22Rv1 (cell line): ENCODE measurements at regions not wholly inside any gene's neighbourhood (a gene's known extent, or its start where the extent isn't known, plus 50 kb on each side); places are given as distances from the start of the nearest gene placed in this dataset.

ENCODE experiments used
- H3K27ac ChIP-seq: fragments of 450-650 bp; 2 replicates; pipeline ENCODE4 v1.5.1; 2017
- ZFX ChIP-seq: fragments of 450-650 bp; IDR thresholded peaks from 2 replicates; pipeline ENCODE4 v1.6.1; 2017; ENCODE audit warnings: antibody characterized with exemption, borderline replicate concordance
- TF ChIP-seq, protein P1 (sequence below): fragments of 450-650 bp; IDR thresholded peaks from 2 replicates; pipeline ENCODE4 v1.5.1; 2017; ENCODE audit warnings: mild to moderate bottlenecking

GRCh38 chr1:185561629-185562028 lies 172.6 kb upstream of the HMCN1 start:
- H3K27ac ChIP-seq, result no peak overlapping the region
- TF ChIP-seq, protein P1, sequence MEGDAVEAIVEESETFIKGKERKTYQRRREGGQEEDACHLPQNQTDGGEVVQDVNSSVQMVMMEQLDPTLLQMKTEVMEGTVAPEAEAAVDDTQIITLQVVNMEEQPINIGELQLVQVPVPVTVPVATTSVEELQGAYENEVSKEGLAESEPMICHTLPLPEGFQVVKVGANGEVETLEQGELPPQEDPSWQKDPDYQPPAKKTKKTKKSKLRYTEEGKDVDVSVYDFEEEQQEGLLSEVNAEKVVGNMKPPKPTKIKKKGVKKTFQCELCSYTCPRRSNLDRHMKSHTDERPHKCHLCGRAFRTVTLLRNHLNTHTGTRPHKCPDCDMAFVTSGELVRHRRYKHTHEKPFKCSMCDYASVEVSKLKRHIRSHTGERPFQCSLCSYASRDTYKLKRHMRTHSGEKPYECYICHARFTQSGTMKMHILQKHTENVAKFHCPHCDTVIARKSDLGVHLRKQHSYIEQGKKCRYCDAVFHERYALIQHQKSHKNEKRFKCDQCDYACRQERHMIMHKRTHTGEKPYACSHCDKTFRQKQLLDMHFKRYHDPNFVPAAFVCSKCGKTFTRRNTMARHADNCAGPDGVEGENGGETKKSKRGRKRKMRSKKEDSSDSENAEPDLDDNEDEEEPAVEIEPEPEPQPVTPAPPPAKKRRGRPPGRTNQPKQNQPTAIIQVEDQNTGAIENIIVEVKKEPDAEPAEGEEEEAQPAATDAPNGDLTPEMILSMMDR, result no peak
- no peak for TF ChIP-seq ZFX

GRCh38 chr1:185560760-185561159 lies 173.4 kb upstream of the HMCN1 start:
- TF ChIP-seq ZFX, result no peak
- TF ChIP-seq, protein P1, result no peak
- no peak overlapping the region for H3K27ac ChIP-seq

DNA sequence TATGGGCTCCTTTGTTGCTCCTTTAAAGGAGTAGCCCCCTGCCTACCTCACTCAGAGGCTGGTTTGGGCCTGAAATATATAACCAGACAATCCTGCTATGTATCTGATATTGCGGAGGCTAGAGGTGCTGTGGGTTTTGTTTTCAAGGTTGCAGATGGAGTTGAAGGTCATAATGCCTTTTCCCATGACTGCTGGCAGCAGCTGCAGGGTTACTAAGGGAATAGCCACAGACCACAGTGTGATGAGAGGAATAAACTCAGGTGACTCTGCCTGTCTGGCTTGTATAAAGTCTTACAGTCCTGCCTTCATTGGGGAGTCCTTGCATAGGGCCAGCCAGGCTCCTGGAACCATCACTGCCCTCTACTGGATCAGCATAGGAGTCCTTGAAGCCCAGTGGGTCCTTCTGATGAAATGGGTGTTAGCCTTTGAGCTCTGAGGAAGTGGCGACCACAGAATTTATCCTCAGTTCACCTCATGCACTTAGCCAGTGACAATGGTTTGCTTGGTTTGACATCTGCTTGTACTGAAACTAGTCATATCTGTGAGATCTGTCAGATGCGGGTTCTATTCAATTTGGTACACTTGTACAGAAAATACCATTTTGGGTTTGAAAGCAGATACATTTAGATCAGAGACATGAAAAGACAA lies 174.4 kb upstream of the HMCN1 start:
- TF ChIP-seq ZFX, result no peak
- TF ChIP-seq, protein P1, result peak; percentile 56
- H3K27ac ChIP-seq, result no peak overlapping the region

DNA sequence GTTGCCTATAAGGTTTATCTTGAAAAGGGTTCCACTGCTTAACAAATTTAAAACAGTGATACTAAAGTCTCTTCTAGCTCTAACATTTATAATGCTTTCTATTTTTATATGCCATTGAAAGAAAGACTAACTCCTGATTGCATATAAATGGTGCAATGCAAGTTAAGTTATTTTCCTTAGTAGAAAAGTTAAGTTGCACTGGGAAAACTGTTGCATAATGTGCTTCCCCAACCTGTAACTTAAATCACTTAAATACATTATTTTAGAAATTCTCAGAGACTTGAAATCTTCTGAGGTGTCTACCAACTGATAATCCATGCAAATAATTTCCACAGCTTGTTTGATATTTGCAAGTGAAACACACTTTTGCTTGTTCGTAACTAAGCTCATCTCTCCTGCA lies 175.0 kb upstream of the HMCN1 start:
- TF ChIP-seq, protein P1, result no peak
- no peak for TF ChIP-seq ZFX
- H3K27ac ChIP-seq, result no peak overlapping the region

GRCh38 chr1:185556561-185556960 lies 177.6 kb upstream of the HMCN1 start:
- TF ChIP-seq, protein P1, result no peak
- no peak for TF ChIP-seq ZFX
- H3K27ac ChIP-seq, result no peak overlapping the region

GRCh38 chr1:185555743-185556142 lies 178.4 kb upstream of the HMCN1 start:
- H3K27ac ChIP-seq, result no peak overlapping the region
- TF ChIP-seq, protein P1, result no peak
- no peak for TF ChIP-seq ZFX

DNA sequence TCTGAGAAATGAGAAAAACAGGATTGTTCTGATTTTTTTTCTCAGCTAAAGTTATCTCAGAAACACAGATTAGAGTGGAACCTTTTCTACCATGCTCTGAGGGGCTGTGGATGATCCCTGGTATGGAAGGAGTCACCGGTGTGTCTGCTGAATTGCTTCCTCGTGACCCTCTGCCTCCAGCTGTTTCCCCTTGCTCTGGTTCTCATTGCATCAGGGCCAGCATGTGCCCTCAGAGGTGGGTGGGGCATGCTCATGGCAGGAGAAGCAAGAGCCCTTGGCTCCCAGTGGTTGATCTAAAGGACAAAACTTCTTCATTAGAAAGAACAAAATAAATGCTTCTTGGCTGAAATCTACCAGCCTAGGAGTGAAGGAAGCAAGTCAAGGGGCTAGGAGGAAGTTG lies 183.2 kb upstream of the HMCN1 start:
- no peak overlapping the region for H3K27ac ChIP-seq
- TF ChIP-seq, protein P1, result no peak
- no peak for TF ChIP-seq ZFX
